K562 (cell line): ENCODE measurements at regions not wholly inside any gene's neighbourhood (a gene's known extent, or its start where the extent isn't known, plus 50 kb on each side); places are given as distances from the start of the nearest gene placed in this dataset.

Experiments used
- ATAC-seq: fragments of 200-7000 bp; cut with Tn5 transposase; 3 replicates; pipeline ENCODE4 v1.9.1; 2020; ENCODE audit warnings: moderate library complexity
- BruUV-seq: library from RNA; stranded (reverse); fragments of 400-500 nt; replicated peaks from 2 replicates; lab custom pipeline; 2021; lab: Mats Ljungman, UMichigan
- CTCF ChIA-PET: fragments of 300-600 bp; formaldehyde crosslinking; extraction: SDS; loops from one replicate; lab custom pipeline; 2021; ENCODE audit warnings: low intra/inter-chr PET ratio; lab: Yijun Ruan, JAX
- POLR2A ChIA-PET: fragments of 300-600, 350-650 bp; sonication (Branson Sonifier 250); formaldehyde crosslinking; extraction: SDS; loops from one replicate; lab custom pipeline; 2021; ENCODE audit warnings: antibody characterized with exemption, inconsistent platforms; lab: Yijun Ruan, JAX
- DNase-seq, 4 experiments: peaks; one replicate each; pipeline versions ENCODE4 v3.0.0 to v3.0.0-alpha.2; 2011 to 2018; ENCODE audit warnings: low spot score in 3 of 4, mixed read lengths in 3 of 4; ENCODE audit errors: extremely low read depth in 1 of 4
- FAIRE-seq: peaks from 2 replicates; lab custom pipeline; 2011; peaks lifted over from hg19 to GRCh38; lab: Jason Lieb, UNC
- H2AFZ ChIP-seq: 2 replicates; pipeline ENCODE4 v1.6.0; 2011; ENCODE audit warnings: low read depth, low read length, control low read depth, inconsistent platforms
- H3K27ac ChIP-seq: fragments of 200-600 bp; 3 replicates; pipeline ENCODE4 v1.8.0; 2011; ENCODE audit warnings: low read depth, mild to moderate bottlenecking, control low read depth, inconsistent platforms, low read length, moderate library complexity, mixed read lengths; ENCODE audit errors: extremely low read depth
- H3K27me3 ChIP-seq, 2 experiments: fragments of 300-600 bp in 1 of 2; 2 replicates in 1 of 2; 3 replicates in 1 of 2; pipeline versions ENCODE4 v1.6.0 to v1.8.0; 2011; ENCODE audit warnings: inconsistent platforms in 2 of 2, low read length in 2 of 2, mild to moderate bottlenecking in 1 of 2, mixed read lengths in 1 of 2, moderate library complexity in 1 of 2; ENCODE audit not compliant: control insufficient read depth in 2 of 2, insufficient read depth in 2 of 2
- H3K36me3 ChIP-seq: fragments of 300-600 bp; 3 replicates; pipeline ENCODE4 v1.8.0; 2011; ENCODE audit warnings: mild to moderate bottlenecking, low read length, inconsistent platforms; ENCODE audit not compliant: control insufficient read depth, insufficient read depth
- H3K4me1 ChIP-seq, 2 experiments: fragments of 200-600 bp in 1 of 2; replicated peaks in 1 of 2; 2 replicates in 1 of 2; 3 replicates in 1 of 2; pipeline versions ENCODE4 v1.5.1 to v1.8.0; 2011; ENCODE audit warnings: inconsistent platforms in 2 of 2, low read length in 2 of 2, mild to moderate bottlenecking in 1 of 2, mixed read lengths in 1 of 2, moderate library complexity in 1 of 2; ENCODE audit not compliant: control insufficient read depth in 2 of 2, insufficient read depth in 2 of 2
- H3K4me2 ChIP-seq: 2 replicates; pipeline ENCODE4 v1.6.1; 2011; ENCODE audit warnings: low read length, control low read depth, inconsistent platforms, mixed read lengths; ENCODE audit not compliant: insufficient read depth
- H3K4me3 ChIP-seq: fragments of 200-600 bp; sonication (generic), shearing (Covaris generic); 2 replicates; pipeline ENCODE4 v1.5.1; 2016; ENCODE audit warnings: control low read depth, inconsistent platforms
- H3K79me2 ChIP-seq: fragments of 200-600 bp; 3 replicates; pipeline ENCODE4 v1.8.0; 2011; ENCODE audit warnings: low read length, inconsistent platforms; ENCODE audit not compliant: control insufficient read depth, insufficient read depth
- H3K9ac ChIP-seq, 2 experiments: 2 replicates each; pipeline versions ENCODE4 v1.6.0 to v1.6.1; 2011; ENCODE audit warnings: low read depth in 2 of 2, low read length in 2 of 2, control low read depth in 1 of 2, inconsistent platforms in 1 of 2, mild to moderate bottlenecking in 1 of 2, mixed read lengths in 1 of 2; ENCODE audit not compliant: insufficient read depth in 1 of 2
- H3K9me1 ChIP-seq: one replicate; pipeline ENCODE4 v1.6.0; 2011; ENCODE audit warnings: inconsistent platforms, mild to moderate bottlenecking, low read length, moderate library complexity; ENCODE audit not compliant: control insufficient read depth, insufficient read depth
- H3K9me3 ChIP-seq: replicated peaks from 2 replicates; pipeline ENCODE4 v1.5.1; 2011; ENCODE audit warnings: low read depth, low read length, inconsistent platforms; ENCODE audit not compliant: control insufficient read depth, insufficient read depth
- H4K20me1 ChIP-seq: replicated peaks from 2 replicates; pipeline ENCODE4 v1.6.1; 2011; ENCODE audit warnings: low read length, inconsistent platforms, mixed read lengths; ENCODE audit not compliant: control insufficient read depth, insufficient read depth
- ESRRB ChIP-seq: fragments of 250-450 bp; sonication (Bioruptor Pico); IDR thresholded peaks from 2 replicates; pipeline ENCODE4 v1.5.0; 2020; ENCODE audit warnings: mild to moderate bottlenecking, moderate library complexity, borderline replicate concordance
- MYC ChIP-seq, 2 experiments: fragments of 250-450 bp in 1 of 2; sonication (Bioruptor Pico) in 1 of 2; IDR thresholded peaks; 2 replicates each; pipeline versions ENCODE4 v1.5.1 to v1.6.1; 2012 to 2021; ENCODE audit warnings: low read depth in 2 of 2, borderline replicate concordance in 1 of 2, improper control_type of control experiment in 1 of 2, low read length in 1 of 2, mild to moderate bottlenecking in 1 of 2, moderate library complexity in 1 of 2
- TBL1XR1 ChIP-seq, 2 experiments: IDR thresholded peaks; 2 replicates each; pipeline ENCODE4 v1.6.1; 2012; ENCODE audit warnings: improper control_type of control experiment in 2 of 2, low read length in 2 of 2, mild to moderate bottlenecking in 1 of 2
- ZNF124 ChIP-seq: sonication (generic); formaldehyde crosslinking; IDR thresholded peaks from 2 replicates; pipeline ENCODE4 v1.8.1; 2022; ENCODE audit warnings: missing genetic modification reagents
- ZNF133 ChIP-seq: fragments of 250-450 bp; sonication (Bioruptor Pico); IDR thresholded peaks from 2 replicates; pipeline ENCODE4 v1.4.0; 2020; ENCODE audit warnings: mild to moderate bottlenecking
- WGBS: fragments of 100-300 bp; shearing (Covaris generic); methylation state at CpG from one replicate; pipeline ENCODE4 v1.1.6; 2016; ENCODE audit warnings: low coverage, mixed read lengths; ENCODE audit not compliant: insufficient coverage; ENCODE audit errors: missing lambda C conversion rate; 5-methylcytosine and 5-hydroxymethylcytosine counted together
- in situ Hi-C: fragments of 300-500 bp; cut with MboI; formaldehyde crosslinking; loops from 4 replicates; pipeline ENCODE4 v1.15.0; 2018; ENCODE audit warnings: inconsistent platforms, mixed read lengths
- intact Hi-C: fragments of 100-400 bp; cut with micrococcal nuclease; formaldehyde crosslinking; loops from 2 replicates; pipeline ENCODE4 v1.14.2; 2022
- TF ChIP-seq, protein P1 (sequence below), 2 experiments: IDR thresholded peaks; 2 replicates each; pipeline ENCODE4 v1.6.1; 2011; ENCODE audit warnings: borderline replicate concordance in 1 of 2, control low read depth in 1 of 2, low read depth in 1 of 2, low read length in 1 of 2, mild to moderate bottlenecking in 1 of 2, mixed read lengths in 1 of 2, moderate library complexity in 1 of 2; ENCODE audit not compliant: insufficient read depth in 1 of 2, insufficient read length in 1 of 2, poor library complexity in 1 of 2, severe bottlenecking in 1 of 2; ENCODE audit errors: extremely low read depth in 1 of 2
- TF ChIP-seq, protein P2 (sequence below): fragments of 250-450 bp; sonication (Bioruptor Pico); IDR thresholded peaks from 2 replicates; pipeline ENCODE4 v1.5.0; 2022; ENCODE audit warnings: mild to moderate bottlenecking
- TF ChIP-seq, protein P3 (sequence below): fragments of 450-650 bp; IDR thresholded peaks from 2 replicates; pipeline ENCODE4 v1.6.1; 2017; ENCODE audit warnings: antibody characterized with exemption

DNA sequence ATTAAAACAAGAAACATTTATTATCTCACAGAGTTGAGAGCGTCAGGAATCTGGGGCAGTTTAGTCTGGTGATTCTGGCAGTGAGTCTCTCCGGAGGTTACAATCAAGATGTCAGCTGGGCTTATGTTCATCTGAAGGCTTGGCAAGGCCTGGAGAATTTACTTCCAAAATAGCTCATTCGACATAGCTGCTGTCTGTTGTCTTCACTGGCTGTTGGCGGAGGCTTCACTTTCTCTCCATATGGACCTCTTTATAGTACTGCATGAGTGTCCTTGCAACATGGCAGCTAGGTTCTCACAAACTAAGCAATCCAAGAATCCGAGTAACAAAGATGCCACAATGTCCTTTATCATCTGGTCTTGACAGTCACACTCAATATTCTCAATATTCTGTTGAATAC is 70.2 kb upstream of the ADGRL3 start (continued):
- TF ChIP-seq, protein P1, sequence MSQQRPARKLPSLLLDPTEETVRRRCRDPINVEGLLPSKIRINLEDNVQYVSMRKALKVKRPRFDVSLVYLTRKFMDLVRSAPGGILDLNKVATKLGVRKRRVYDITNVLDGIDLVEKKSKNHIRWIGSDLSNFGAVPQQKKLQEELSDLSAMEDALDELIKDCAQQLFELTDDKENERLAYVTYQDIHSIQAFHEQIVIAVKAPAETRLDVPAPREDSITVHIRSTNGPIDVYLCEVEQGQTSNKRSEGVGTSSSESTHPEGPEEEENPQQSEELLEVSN (IDR thresholded peaks at IDR 0.05; ENCODE audit: borderline replicate concordance in 1 of 2, extremely low read depth in 1 of 2, insufficient read depth in 1 of 2, insufficient read length in 1 of 2, low read depth in 1 of 2, low read length in 1 of 2, poor library complexity in 1 of 2, severe bottlenecking in 1 of 2) = no peak
- TF ChIP-seq TBL1XR1 (IDR thresholded peaks at IDR 0.05; ENCODE audit: low read length in 2 of 2) = no peak
- TF ChIP-seq, protein P2, sequence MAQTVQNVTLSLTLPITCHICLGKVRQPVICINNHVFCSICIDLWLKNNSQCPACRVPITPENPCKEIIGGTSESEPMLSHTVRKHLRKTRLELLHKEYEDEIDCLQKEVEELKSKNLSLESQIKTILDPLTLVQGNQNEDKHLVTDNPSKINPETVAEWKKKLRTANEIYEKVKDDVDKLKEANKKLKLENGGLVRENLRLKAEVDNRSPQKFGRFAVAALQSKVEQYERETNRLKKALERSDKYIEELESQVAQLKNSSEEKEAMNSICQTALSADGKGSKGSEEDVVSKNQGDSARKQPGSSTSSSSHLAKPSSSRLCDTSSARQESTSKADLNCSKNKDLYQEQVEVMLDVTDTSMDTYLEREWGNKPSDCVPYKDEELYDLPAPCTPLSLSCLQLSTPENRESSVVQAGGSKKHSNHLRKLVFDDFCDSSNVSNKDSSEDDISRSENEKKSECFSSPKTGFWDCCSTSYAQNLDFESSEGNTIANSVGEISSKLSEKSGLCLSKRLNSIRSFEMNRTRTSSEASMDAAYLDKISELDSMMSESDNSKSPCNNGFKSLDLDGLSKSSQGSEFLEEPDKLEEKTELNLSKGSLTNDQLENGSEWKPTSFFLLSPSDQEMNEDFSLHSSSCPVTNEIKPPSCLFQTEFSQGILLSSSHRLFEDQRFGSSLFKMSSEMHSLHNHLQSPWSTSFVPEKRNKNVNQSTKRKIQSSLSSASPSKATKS (CRISPR knock-in tag) = no peak
- no peak for TF ChIP-seq ZNF124 (CRISPR knock-in tag)

DNA sequence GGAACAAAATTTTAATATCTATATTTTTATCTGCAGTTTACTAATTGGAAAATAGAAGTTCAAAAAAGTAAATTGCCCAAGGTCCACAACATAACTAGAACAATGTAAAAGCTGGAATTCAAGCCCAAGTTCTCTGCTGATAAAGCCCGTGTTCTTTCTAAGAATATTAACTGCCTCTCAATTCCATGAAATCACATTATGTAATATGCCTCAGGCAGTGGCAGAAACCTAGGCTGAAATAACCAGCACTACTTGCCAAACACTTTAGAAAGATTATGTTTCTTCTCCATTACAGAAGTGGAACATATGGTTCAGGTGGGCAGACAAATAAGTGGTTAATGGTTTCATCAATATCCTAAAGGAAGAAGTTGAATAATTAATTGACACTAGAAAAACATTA is 56.7 kb upstream of the ADGRL3 start:
- H3K4me2 ChIP-seq = no peak overlapping the region
- WGBS = 0% methylated on average over 1 of the region's 1 CpG
- no peaks in the 10 kb centered on the region for H3K27me3 ChIP-seq
- H3K9me1 ChIP-seq = no peaks in the 10 kb centered on the region
- H3K27ac ChIP-seq = peak overlapping the region; percentile 16; the same call in 1 of the 3 replicates
- ATAC-seq (no peak), FAIRE-seq (no peak)
- CTCF ChIA-PET = no interaction called here
- H4K20me1 ChIP-seq = no peaks in the 10 kb centered on the region
- no peak overlapping the region for H3K9ac ChIP-seq
- H3K4me1 ChIP-seq = no peaks in the 10 kb centered on the region
- TF ChIP-seq ESRRB (CRISPR knock-in tag) (no peak), ZNF133 (no peak), MYC (IDR thresholded peaks at IDR 0.05; ENCODE audit: low read depth, low read length) (no peak), MYC (CRISPR knock-in tag; IDR thresholded peaks at IDR 0.05; ENCODE audit: borderline replicate concordance, low read depth) (no peak)
- TF ChIP-seq, protein P3, sequence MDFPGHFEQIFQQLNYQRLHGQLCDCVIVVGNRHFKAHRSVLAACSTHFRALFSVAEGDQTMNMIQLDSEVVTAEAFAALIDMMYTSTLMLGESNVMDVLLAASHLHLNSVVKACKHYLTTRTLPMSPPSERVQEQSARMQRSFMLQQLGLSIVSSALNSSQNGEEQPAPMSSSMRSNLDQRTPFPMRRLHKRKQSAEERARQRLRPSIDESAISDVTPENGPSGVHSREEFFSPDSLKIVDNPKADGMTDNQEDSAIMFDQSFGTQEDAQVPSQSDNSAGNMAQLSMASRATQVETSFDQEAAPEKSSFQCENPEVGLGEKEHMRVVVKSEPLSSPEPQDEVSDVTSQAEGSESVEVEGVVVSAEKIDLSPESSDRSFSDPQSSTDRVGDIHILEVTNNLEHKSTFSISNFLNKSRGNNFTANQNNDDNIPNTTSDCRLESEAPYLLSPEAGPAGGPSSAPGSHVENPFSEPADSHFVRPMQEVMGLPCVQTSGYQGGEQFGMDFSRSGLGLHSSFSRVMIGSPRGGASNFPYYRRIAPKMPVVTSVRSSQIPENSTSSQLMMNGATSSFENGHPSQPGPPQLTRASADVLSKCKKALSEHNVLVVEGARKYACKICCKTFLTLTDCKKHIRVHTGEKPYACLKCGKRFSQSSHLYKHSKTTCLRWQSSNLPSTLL = no peak
- TF ChIP-seq, all 486 proteins: peak for 0
- intact Hi-C loops = no loop called here
- H3K4me3 ChIP-seq = no peak overlapping the region
- no peak overlapping the region for H2AFZ ChIP-seq
- in situ Hi-C loops = no loop called here
- no TSS peak for BruUV-seq
- peak in 1 of 4 experiments; percentile 3 for DNase-seq
- POLR2A ChIA-PET = no interaction called here
- no peaks in the 10 kb centered on the region for H3K79me2 ChIP-seq
- no peaks in the 10 kb centered on the region for H3K9me3 ChIP-seq
- H3K36me3 ChIP-seq = no peaks in the 10 kb centered on the region
